ENCODE measurements at regions not wholly inside any gene's neighbourhood (a gene's known extent, or its start where the extent isn't known, plus 50 kb on each side); places are given as distances from the start of the nearest gene placed in this dataset.
"Not testable (repeated sequence)": the region's sequence is repeated elsewhere in the genome, so short reads cannot be mapped to it uniquely, and the experiment has no call there.

DNA sequence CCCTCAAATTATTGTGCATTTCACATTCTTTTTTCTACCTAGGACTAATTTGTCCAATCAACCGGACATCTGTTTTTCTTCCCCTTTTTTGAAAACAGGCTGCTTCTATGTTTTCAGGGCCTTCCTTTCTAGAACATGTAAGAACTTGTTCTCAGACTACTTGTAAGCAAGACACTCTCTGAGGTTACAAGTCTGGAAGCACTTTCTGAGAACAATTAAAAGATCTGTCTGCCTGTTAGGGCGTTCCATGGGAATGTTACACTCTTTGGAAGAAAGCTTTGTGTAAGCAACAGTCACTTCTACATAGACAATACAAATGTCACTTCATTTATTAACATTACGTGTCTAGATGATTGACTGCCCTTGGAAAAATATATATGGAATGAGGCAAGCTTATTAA is 50.9 kb upstream of the HSPB3 start:
- peak in 1 of 2 donors; percentile 54 for DNase-seq (ENCODE audit: low read depth in 2 of 2)

DNA sequence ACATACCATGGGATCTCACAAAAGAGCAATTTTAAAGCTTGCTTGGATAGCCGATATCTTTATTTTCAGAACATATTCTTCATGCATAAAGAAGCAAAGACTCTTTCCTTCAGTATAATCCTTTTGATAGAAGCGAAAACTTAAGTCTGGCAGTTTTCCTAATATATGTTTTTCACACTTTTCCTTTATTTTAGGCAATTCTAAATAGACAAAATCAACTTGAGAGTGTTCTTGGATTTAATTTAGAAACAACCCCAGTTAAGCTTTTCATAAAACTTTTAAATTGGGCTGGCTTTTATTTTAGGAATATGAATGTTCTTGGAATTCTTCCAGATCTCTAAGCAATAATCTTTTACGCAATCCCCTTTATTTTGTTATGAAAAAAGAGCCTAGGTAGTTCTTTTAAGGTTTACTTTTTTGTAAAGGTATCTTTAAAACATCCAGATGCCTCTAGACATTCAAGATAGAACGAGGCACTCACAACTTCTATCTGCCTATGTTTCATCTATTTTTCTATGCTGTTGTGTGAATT is 51.5 kb upstream of the HSPB3 start:
- DNase-seq (ENCODE audit: low read depth in 2 of 2), result no peak

DNA sequence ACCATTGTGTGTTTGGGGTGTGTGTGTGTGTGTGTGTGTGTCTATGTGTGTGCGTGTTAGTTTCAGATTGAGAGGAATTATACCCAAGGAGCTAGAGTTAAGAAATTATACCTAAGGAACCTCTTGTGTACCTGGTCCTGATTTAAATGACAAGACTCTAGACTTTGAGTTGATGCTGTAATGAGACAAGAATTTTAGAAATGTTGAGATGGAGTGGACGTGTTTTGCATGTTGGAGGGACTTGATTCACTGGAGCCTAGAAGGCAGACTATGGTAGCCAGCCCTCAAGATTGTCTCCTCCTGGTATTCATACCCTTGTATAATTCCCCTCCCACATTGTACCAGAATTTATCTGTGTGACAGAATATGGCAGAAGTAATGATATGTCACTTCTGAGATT is 52.4 kb upstream of the HSPB3 start:
- no peak for DNase-seq (ENCODE audit: low read depth in 2 of 2)

DNA sequence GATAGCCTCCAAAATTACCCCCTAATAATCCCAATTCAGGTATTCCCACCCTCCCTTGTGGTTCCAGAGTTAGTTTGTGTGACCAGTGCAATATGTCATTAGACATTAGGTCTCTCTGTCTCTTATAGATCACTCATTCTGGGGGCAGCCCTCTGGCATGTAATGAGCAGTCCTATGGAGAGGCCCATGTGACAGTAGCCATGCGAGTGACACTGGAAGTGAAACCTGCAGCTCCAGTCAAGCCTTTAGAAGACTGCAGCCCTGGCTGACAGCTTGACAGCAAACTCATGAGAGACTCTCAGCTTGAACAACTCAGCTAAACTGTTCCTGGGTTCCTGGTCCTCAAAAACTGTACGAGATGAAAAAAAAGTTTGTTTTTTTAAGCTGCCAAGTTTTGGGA is 54.0 kb upstream of the HSPB3 start:
- no peak for DNase-seq (ENCODE audit: low read depth in 2 of 2)

DNA sequence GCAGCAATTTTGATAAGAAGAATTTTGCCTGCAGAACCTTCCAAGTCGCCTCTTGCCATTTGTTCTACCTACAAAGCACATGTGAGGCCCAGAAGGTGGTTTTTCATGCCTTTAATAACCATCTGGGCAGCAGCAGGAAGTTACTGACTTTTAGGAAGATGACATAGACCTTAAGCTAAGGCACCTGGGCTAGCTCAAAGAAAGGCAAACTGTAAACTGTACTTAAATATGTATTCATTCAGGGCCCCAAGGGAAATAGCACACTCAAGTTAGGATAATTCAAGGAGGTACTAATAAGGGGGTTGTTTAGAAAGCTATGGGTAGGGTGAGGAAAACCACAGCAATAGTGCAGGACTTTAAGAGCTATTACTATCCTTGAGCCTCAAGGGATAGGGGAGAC is 57.3 kb upstream of the HSPB3 start:
- no peak for DNase-seq (ENCODE audit: low read depth in 2 of 2)

DNA sequence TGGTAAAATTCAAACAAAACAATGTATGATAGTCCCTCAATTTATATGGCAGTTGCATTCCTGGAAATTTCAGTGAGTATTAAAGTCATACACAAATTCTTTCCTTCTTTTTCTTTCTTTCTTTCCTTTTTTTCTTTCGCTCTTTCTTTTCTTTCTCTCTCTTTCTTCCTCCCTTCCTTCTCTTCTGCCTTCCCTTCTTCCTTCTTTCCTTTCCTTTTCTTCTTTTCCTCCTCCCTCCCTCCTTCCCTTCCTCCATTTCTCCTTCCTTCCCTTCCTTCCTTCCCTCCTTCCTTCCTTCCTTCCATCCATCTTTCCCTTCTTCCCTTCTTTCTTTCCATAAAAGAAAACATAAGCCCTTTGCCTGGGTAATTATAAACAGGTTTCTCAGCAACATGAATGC is 58.1 kb upstream of the HSPB3 start:
- DNase-seq (ENCODE audit: low read depth in 2 of 2), result no peak

DNA sequence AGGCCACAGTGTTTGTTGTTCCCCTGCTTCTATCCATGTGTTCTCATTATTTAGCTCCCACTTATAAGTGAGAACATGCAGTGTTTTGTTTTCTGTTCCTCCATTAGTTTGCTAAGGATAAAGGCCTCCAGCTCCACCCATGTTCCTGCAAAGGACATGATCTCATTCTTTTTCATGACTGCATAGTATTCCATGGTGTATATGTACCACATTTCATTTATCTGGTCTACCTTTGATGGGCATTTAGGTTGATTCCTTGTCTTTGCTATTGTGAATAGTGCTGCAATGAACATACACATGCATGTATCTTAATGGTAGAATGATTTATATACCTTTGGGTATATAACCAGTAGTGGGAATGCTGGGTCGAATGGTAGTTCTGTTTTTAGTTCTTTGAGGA is 62.5 kb upstream of the HSPB3 start:
- DNase-seq (ENCODE audit: low read depth in 2 of 2), result not testable (repeated sequence)

DNA sequence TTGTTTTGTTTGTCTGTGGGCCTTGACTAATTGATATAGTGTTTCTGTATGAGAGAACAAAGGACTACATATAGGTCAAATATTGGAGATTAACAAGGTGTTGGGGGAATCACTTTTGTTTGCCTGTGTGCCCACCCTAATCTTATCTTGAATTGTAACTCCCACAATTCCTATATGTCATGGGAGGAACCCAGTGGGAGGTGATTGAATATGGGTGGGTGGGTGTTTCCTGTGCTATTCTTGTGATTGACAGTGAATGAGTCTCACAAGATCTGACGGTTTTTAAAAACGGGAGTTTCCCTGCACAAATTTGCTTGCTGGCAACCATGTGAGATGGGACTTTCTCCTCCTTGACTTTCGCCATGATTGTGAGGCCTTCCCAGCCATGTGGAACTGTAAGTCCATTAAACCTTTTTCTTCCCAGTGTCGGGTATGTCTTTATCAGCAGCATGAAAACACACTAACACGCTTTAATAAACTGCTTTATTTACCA is 64.9 kb upstream of the HSPB3 start:
- DNase-seq (ENCODE audit: low read depth in 2 of 2), result no peak

DNA sequence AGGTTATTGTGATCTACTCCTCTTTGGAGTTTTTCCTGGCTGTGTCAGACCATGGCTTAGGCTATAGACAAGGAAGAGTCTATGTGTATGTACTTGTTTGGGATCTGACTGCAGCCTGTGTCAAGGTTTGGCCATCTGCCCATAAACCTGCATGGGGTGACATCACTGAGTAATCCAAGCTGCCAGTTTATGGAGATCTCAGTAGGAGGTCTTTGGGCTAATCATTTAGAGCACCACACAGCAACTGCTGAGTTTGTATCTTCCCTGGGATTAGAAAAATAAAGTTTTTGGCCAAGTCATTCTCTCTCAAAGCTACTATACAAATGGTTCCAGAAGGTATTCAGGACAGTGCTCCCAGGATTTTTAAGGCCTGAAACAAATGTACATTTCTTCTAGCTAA is 65.5 kb upstream of the HSPB3 start:
- peak; percentile 46 to 53 for DNase-seq (ENCODE audit: low read depth in 2 of 2)

DNA sequence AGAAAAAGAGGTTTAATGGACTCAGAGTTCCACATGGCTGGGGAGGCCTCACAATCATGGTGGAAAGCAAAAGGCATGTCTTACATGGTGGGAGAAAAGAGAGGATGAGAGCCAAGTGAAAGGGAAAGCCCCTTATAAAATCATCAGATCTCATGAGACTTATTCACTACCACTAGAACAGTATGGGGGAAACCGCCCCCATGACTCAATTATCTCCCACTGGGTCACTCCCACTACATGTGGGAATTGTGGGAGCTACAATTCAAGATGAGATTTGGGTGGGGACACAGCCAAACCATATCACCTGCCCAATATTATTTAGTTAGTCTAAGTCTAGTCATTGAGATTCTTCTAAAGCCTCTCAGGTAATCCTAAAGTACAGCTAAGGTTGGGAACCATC is 66.1 kb upstream of the HSPB3 start:
- not testable (repeated sequence) for DNase-seq (ENCODE audit: low read depth in 2 of 2)

DNA sequence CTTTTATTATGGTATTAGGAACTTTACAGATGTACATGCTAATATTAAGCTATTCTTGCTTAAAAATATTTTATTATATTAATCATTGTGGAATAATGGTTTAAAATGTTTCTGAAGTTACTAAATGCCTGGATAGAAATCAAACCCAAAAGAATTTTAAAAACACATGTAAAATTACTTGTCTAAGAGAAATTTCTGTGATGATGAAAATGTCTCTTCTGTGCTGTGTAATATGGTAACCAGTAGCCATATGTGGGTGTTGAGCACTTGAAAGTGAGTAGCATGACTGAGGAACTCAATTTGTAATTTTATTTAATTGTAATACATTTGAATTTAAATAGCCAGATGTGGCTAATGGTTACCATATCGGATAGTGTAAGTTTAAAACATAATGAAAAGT is 66.7 kb upstream of the HSPB3 start:
- DNase-seq (ENCODE audit: low read depth in 2 of 2), result no peak

DNA sequence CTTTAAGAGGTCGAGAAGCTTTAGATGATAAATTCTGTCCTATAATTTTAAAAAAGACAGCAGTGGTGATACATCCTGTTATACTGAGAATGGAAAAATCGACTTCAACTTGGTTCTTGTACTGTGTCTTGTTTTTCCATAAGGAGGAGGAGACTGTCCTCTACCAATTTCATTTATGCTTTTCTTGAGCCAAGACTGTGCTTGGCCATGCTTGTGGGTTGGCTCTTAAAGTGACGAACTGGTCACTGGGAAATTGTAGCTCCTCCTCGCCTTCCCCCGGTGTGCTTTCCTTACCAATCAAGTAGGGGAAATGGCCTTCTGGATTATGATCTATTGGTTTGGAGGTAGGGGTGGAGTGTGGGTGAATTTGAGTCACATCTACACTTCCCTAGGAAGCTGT is 67.1 kb upstream of the HSPB3 start:
- no peak for DNase-seq (ENCODE audit: low read depth in 2 of 2)

DNA sequence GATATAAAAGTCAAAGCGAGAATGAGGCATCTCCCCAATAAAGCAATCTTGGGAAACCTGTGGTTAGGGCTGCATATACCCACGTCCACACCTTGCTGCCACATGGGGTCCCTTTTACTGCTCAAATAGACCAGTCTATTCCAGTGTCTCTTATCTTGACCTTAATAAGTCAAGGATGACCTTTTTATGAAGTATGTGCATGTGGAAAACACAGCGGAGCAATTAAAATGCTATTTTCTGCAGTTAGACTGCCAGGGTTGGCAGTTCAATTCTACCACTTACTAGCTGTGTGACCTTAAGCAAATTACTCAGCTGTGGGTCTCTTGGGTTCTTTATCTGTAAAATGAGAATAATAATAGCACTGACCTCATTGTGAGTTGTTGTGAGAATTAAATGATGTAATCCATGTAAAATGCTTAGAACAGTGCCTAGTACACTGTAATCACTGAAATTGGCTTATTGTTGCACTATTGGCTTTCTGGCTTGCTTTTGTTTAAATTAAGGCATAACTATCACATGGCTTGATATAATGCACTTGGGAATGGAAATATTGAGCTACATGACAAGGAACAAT is 67.8 kb upstream of the HSPB3 start:
- DNase-seq (ENCODE audit: low read depth in 2 of 2), result no peak

DNA sequence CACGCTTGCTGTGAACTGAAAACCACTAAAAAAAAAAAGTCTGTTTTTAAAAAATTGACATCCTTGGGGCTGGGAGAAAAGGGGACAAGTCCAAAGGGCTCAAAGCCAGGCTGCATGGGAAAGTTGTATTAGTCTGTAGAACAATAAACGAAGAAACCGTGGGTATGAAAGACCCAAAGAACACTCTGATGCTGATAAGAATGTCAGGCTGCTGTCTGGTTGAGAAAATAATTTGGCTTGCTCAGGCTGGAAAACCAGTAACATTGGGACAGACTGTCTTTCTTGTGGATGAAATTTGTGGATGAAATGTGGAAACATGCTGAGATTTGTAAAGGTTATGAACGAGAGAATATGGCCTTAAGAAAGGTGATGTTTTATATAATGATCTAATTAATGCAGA is 68.5 kb upstream of the HSPB3 start:
- DNase-seq (ENCODE audit: low read depth in 2 of 2), result no peak

DNA sequence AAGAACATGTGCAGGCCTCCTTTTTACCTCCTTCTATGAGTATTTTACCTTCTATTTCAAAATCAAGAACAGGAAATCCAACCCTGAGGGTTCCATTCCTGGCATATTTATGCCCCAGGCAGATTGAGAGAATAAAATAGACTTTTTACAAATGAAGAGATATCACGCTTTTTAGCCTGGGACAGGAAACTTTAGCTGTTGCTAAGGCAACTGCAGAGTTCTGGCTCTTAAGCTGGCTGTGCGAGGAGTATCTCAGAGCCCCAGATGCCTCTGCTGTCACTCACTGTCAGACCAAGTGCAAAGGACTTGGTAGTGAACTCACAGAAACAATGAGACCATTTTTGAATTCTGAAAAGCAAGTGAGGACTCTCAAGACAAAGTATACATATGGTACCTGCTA is 69.5 kb upstream of the HSPB3 start:
- no peak for DNase-seq (ENCODE audit: low read depth in 2 of 2)

DNA sequence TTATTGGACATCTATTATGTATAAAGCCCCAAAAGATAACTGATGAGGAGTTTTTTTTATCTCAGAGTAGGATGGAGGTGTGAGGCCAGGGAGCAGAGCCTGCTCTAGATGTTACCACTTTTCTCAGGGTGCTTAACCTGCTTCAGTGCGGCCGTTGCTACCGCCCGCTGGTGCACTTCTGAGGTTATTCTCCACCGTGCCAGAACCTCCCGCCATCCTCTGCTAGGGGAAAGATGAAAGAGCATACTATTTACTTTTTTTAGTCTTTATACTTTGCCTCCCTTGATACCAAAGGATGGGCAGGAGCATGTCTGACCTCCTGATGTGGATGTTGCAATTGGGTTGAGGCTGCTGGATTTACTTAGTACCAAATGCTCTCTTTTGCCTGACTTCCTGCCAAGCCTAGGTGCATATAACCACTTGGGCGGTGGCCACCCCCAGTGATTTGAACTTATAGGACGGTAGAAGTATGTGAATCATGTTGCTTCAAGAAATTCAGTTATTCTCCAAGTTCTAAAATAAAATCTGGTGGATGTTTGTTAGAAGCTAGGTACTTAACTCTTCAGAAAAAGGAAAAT is 71.1 kb upstream of the HSPB3 start:
- no peak for DNase-seq (ENCODE audit: low read depth in 2 of 2)

DNA sequence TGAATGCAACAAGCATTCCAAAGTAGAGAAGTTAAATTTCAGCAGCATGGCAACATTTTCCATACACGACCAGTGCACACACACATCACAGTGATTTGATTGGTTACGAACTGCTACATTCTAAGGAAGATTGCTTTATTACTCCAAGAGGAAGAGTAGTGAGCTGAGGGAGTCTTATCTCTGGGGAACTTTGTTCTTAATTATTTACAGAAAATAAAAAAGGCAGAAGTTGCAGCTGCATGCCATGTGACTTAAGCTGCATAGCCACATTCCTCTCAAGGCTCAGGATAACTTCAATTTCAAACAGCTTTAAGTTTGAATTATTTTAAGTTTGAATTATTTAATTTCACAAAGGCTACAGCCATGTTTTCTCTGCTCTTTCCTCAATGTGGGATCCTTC is 71.6 kb upstream of the HSPB3 start:
- no peak for DNase-seq (ENCODE audit: low read depth in 2 of 2)

DNA sequence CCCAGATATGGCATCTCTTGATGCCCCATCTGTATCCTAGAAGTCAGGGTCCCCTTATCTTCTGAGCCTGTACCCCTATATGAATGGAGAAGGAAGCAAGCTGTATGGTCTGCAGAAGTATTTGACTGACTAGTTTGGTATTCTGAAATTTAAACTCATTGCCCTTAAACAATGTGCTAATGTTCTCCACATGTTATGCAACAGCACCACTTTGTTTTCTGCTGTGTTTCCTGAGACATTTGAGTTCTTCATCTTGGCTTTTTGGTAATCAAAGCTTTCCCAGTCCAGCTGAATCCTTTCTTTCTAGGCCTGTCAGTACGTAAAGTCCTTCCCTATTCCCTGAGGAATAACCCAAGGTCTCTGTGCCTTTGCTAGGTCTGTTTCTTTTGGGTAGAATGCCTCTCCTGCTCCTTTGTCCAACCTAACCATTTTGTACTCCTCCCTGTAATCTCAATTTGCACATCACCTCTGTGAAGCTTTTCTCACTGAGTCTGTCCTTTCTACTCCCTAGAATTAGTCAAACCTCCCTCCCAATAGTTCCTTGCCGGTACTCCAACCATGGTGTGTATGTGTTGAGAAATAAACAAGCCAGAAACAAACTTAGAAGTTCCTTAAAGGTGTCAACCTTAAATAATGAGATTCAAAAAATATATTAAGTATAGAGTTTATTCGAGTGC is 72.1 kb upstream of the HSPB3 start:
- no peak for DNase-seq (ENCODE audit: low read depth in 2 of 2)

DNA sequence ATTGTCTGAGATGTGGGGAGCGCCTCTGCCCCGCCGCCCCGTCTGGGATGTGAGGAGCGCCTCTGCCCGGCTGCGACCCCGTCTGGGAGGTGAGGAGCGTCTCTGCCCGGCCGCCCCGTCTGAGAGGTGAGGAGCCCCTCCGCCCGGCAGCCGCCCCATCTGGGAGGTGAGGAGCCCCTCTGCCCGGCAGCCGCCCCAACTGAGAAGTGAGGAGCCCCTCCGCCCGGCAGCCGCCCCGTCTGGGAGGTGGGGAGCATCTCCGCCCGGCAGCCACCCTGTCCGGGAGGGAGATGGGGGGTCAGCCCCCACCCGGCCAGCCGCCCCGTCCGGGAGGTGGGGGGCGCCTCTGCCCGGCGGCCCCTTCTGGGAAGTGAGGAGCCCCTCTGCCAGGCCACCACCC is 70.9 kb upstream of the ARL15 start:
- not testable (repeated sequence) for DNase-seq (ENCODE audit: low read depth in 2 of 2)

DNA sequence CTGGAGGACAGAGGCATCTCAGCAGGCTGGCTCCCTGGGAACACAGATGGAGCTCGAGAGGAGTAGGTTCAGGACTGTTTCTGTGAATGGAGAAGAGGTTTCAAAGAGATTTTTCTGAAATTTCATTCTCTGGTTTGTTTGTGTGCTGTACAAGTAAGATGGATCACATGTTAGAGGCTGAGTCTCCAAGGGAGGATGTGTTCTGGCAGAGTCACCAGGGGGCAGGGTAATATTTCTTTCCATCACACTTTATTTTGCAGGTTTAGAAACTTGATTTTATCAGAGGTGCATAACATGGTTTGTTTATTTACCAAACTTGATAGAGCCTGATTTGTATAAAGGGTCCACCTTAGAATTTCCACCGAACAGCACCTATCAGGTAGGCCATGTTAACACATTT is 69.2 kb upstream of the ARL15 start:
- DNase-seq (ENCODE audit: low read depth in 2 of 2), result no peak

DNA sequence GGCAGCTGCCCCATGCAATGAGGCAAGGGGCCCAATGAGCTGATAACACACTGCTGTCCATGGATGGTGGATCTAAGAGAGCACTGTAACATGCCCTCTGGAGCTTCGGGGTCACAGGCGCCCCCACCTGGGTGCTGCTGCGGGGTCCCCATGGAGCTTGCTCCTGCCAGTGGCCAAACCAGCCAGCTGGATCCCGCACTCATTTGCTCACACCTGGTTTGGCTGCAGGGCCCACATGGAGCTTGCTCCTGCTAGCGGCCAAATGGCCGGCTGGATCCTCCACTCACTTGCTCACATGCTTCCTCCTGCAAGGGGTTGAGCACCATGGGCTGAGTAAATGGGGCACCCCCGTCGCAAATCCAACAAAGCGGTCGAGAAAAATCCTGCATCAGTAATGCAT is 68.3 kb upstream of the ARL15 start:
- no peak for DNase-seq (ENCODE audit: low read depth in 2 of 2)

DNA sequence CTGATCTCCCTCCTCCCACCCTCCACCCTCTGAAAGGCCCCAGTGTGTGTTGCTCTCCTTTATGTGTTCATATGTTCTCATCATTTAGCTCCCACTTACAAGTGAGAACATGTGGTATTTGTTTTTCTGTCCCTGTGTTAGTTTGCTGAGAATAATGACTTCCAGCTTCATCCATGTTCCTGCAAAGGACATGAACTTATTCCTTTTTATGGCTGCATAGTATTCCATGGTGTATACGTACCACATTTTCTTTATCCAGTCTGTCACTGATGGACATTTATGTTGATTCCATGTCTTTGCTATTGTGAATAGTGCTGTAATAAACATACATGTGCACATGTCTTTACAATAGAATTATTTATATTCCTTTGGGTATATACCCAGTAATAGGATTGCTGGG is 67.0 kb upstream of the ARL15 start:
- not testable (repeated sequence) for DNase-seq (ENCODE audit: low read depth in 2 of 2)

DNA sequence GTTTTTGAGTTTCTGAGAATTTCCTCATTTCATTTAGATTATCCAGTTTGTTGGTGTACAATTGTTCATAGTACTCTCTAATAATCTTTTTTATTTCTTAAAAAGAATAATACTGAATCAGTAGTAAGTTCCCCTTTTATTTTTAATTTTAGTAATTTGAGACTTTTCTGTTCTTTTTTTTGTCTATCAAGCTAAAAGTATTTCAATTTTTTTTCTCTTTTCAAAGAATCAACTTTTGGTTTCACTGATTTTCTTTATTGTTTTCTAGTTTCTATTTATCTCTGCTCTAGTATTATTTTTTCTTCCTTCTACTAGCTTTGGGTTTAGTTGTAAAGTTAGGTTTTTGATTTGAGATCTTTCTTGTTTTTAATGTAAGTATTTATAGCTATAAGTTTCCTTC is 60.6 kb upstream of the ARL15 start:
- DNase-seq (ENCODE audit: low read depth in 2 of 2), result no peak
